Transverse colon (tissue), 3 donors: ENCODE measurements at regions not wholly inside any gene's neighbourhood (a gene's known extent, or its start where the extent isn't known, plus 50 kb on each side); places are given as distances from the start of the nearest gene placed in this dataset.

ENCODE experiments used
- POLR2A ChIP-seq: fragments of 450-650 bp; IDR thresholded peaks from one replicate; pipeline ENCODE4 v1.6.1; 2016; ENCODE audit warnings: antibody characterized with exemption, mild to moderate bottlenecking, moderate library complexity
- TF ChIP-seq, protein P1 (sequence below), 5 experiments: fragments of 200-600 bp in 3 of 5; fragments of 450-650 bp in 2 of 5; sonication (generic) in 3 of 5; IDR thresholded peaks; 1 replicate in 2 of 5; 2 replicates in 3 of 5; pipeline ENCODE4 v1.5.1; 2016 to 2017; ENCODE audit warnings: antibody characterized with exemption in 5 of 5, inconsistent platforms in 3 of 5, mild to moderate bottlenecking in 2 of 5, moderate library complexity in 1 of 5

DNA sequence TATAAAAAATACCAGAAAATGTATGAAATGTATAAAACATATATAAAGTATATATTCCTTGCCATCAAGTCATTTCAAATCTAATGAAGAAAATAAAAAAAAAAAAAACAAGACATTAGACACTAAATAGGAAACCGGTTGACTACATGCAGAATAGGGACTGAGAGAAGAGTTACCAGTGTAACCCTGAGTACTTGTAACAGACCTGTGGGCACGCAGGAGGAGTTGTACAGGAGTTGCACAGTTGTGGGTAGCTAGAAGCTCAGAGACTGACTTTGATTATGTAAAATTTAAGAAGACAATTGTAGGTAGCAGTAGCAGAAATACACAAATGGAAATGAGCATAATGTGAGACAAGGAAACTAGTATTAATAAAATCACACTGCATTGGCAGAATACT is 112.4 kb upstream of the DST start:
- TF ChIP-seq, protein P1, sequence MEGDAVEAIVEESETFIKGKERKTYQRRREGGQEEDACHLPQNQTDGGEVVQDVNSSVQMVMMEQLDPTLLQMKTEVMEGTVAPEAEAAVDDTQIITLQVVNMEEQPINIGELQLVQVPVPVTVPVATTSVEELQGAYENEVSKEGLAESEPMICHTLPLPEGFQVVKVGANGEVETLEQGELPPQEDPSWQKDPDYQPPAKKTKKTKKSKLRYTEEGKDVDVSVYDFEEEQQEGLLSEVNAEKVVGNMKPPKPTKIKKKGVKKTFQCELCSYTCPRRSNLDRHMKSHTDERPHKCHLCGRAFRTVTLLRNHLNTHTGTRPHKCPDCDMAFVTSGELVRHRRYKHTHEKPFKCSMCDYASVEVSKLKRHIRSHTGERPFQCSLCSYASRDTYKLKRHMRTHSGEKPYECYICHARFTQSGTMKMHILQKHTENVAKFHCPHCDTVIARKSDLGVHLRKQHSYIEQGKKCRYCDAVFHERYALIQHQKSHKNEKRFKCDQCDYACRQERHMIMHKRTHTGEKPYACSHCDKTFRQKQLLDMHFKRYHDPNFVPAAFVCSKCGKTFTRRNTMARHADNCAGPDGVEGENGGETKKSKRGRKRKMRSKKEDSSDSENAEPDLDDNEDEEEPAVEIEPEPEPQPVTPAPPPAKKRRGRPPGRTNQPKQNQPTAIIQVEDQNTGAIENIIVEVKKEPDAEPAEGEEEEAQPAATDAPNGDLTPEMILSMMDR (IDR thresholded peaks at IDR 0.05), result no peak
- no peak for TF ChIP-seq POLR2A
